Prostate gland (tissue), 2 donors: ENCODE measurements at regions not wholly inside any gene's neighbourhood (a gene's known extent, or its start where the extent isn't known, plus 50 kb on each side); places are given as distances from the start of the nearest gene placed in this dataset.
"Not testable (repeated sequence)": the region's sequence is repeated elsewhere in the genome, so short reads cannot be mapped to it uniquely, and the experiment has no call there.

Source experiments
- CTCF ChIP-seq, 4 experiments: fragments of 200-600 bp in 2 of 4; fragments of 450-650 bp in 2 of 4; sonication (generic) in 2 of 4; IDR thresholded peaks; 1 replicate in 3 of 4; 2 replicates in 1 of 4; pipeline ENCODE4 v1.5.1; 2016 to 2019; ENCODE audit warnings: antibody characterized with exemption in 4 of 4, mild to moderate bottlenecking in 2 of 4, moderate library complexity in 2 of 4
- POLR2AphosphoS5 ChIP-seq: sonication (generic); formaldehyde crosslinking; IDR thresholded peaks from one replicate; pipeline ENCODE4 v1.6.1; 2017; ENCODE audit warnings: antibody characterized with exemption

GRCh38 chr20:53863535-53863922 is 206.9 kb downstream of the BCAS1 start:
- not testable (repeated sequence) for TF ChIP-seq POLR2AphosphoS5; CTCF (IDR thresholded peaks at IDR 0.05)
